B cell (primary cell): ENCODE measurements at regions not wholly inside any gene's neighbourhood (a gene's known extent, or its start where the extent isn't known, plus 50 kb on each side); places are given as distances from the start of the nearest gene placed in this dataset.
"Not testable (repeated sequence)": the region's sequence is repeated elsewhere in the genome, so short reads cannot be mapped to it uniquely, and the experiment has no call there.

Source experiments
- ATAC-seq: fragments of 200-7000 bp; cut with Tn5 transposase; one replicate; pipeline ENCODE4 v1.10.0; 2021; ENCODE audit warnings: low read depth, mild to moderate bottlenecking, moderate number of reproducible peaks, moderate library complexity
- CTCF ChIA-PET: fragments of 350-600 bp; sonication (Branson Sonifier 250); formaldehyde crosslinking; loops from one replicate; lab custom pipeline; 2021; ENCODE audit warnings: antibody characterized with exemption, inconsistent platforms; lab: Charles Lee
- POLR2A ChIA-PET: fragments of 350-600 bp; sonication (Branson Sonifier 250); formaldehyde crosslinking; loops from one replicate; lab custom pipeline; 2021; ENCODE audit warnings: antibody characterized with exemption; lab: Charles Lee
- DNase-seq: peaks from one replicate; pipeline ENCODE4 v3.0.0; 2013
- H2AFZ ChIP-seq: 2 replicates; pipeline ENCODE4 v1.6.1; 2012; ENCODE audit warnings: mild to moderate bottlenecking, low read depth, low read length; ENCODE audit not compliant: insufficient read depth, poor library complexity, severe bottlenecking
- H3K27ac ChIP-seq, 2 donors: 1 replicate in 1 of 2; 2 replicates in 1 of 2; pipeline ENCODE4 v1.5.1; 2012 to 2013; ENCODE audit warnings: low read length in 2 of 2, mild to moderate bottlenecking in 2 of 2, moderate library complexity in 1 of 2
- H3K27me3 ChIP-seq, 4 experiments: fragments of 200-600 bp in 1 of 4; sonication (generic) in 1 of 4; replicated peaks in 1 of 4; 1 replicate in 2 of 4; 2 replicates in 2 of 4; pipeline versions ENCODE4 v1.6.1 to v1.7.0; 2013 to 2016; ENCODE audit warnings: low read length in 3 of 4, mild to moderate bottlenecking in 2 of 4, mixed read lengths in 1 of 4, moderate library complexity in 1 of 4; ENCODE audit not compliant: insufficient read depth in 4 of 4, control insufficient read depth in 3 of 4; ENCODE audit errors: control extremely low read depth in 1 of 4
- H3K36me3 ChIP-seq, 2 experiments: replicated peaks in 1 of 2; 1 replicate in 1 of 2; 2 replicates in 1 of 2; pipeline versions ENCODE4 v1.6.1 to v1.7.1; 2013; ENCODE audit warnings: low read length in 1 of 2; ENCODE audit not compliant: insufficient read depth in 2 of 2, control insufficient read depth in 1 of 2; ENCODE audit errors: control extremely low read depth in 1 of 2, extremely low read depth in 1 of 2
- H3K4me1 ChIP-seq, 2 donors: fragments of 200-600 bp in 1 of 2; sonication (generic) in 1 of 2; 1 replicate in 1 of 2; 2 replicates in 1 of 2; pipeline versions ENCODE4 v1.5.1 to v1.6.1; 2013 to 2017; ENCODE audit warnings: low read length in 2 of 2; ENCODE audit not compliant: control insufficient read depth in 2 of 2, insufficient read depth in 2 of 2
- H3K4me2 ChIP-seq: replicated peaks from 2 replicates; pipeline ENCODE3; 2012; ENCODE audit warnings: mild to moderate bottlenecking, low read depth, low read length; ENCODE audit not compliant: poor library complexity, severe bottlenecking
- H3K4me3 ChIP-seq, 5 experiments: fragments of 200-600 bp in 1 of 5; sonication (generic) in 1 of 5; 1 replicate in 3 of 5; 2 replicates in 2 of 5; pipeline versions ENCODE4 v1.5.1 to v1.7.0; 2011 to 2016; ENCODE audit warnings: low read length in 4 of 5, mild to moderate bottlenecking in 4 of 5, low read depth in 2 of 5, control low read depth in 1 of 5, moderate library complexity in 1 of 5; ENCODE audit not compliant: insufficient read depth in 1 of 5; ENCODE audit errors: control extremely low read depth in 1 of 5, extremely low read depth in 1 of 5
- H3K79me2 ChIP-seq: fragments of 200-600 bp; sonication (generic); one replicate; pipeline ENCODE4 v1.6.0; 2016; ENCODE audit warnings: low read length; ENCODE audit not compliant: control insufficient read depth, insufficient read depth
- H3K9ac ChIP-seq: fragments of 200-600 bp; sonication (generic); 2 replicates; pipeline ENCODE4 v1.6.1; 2017; ENCODE audit warnings: mild to moderate bottlenecking, low read length, moderate library complexity
- H3K9me3 ChIP-seq, 3 donors: one replicate each; pipeline versions ENCODE4 v1.6.1 to v1.7.1; 2013; ENCODE audit warnings: low read length in 2 of 3; ENCODE audit not compliant: control insufficient read depth in 2 of 3, insufficient read depth in 1 of 3; ENCODE audit errors: control extremely low read depth in 1 of 3
- H4K20me1 ChIP-seq: 2 replicates; pipeline ENCODE4 v1.6.0; 2012; ENCODE audit warnings: mild to moderate bottlenecking, low read length; ENCODE audit not compliant: insufficient read depth, control insufficient read depth, poor library complexity, severe bottlenecking
- H3K27ac Mint-ChIP-seq: one replicate; pipeline ENCODE4 v1.8.0; 2021; ENCODE audit warnings: mixed read lengths
- H3K27me3 Mint-ChIP-seq: one replicate; pipeline ENCODE4 v1.8.0; 2021; ENCODE audit warnings: mixed read lengths
- H3K4me1 Mint-ChIP-seq: one replicate; pipeline ENCODE4 v1.8.0; 2021; ENCODE audit warnings: mixed read lengths
- H3K4me3 Mint-ChIP-seq: one replicate; pipeline ENCODE4 v1.8.0; 2021; ENCODE audit warnings: mixed read lengths
- H3K9me3 Mint-ChIP-seq: one replicate; pipeline ENCODE4 v1.8.0; 2022; ENCODE audit warnings: mixed read lengths; ENCODE audit not compliant: insufficient read depth
- CTCF ChIP-seq: fragments of 200-600 bp; IDR thresholded peaks from one replicate; pipeline ENCODE4 v1.8.0; 2022; ENCODE audit warnings: antibody characterized with exemption, mild to moderate bottlenecking
- EZH2 ChIP-seq: IDR thresholded peaks from 2 replicates; pipeline ENCODE4 v1.6.1; 2012; ENCODE audit warnings: borderline replicate concordance, low read depth, mild to moderate bottlenecking, moderate library complexity, low read length; ENCODE audit not compliant: insufficient read depth, poor library complexity, severe bottlenecking
- WGBS: methylation state at CpG from one replicate; pipeline ENCODE4 v1.1.5; 2013; ENCODE audit warnings: missing lambda C conversion rate; ENCODE audit not compliant: insufficient coverage; 5-methylcytosine and 5-hydroxymethylcytosine counted together
- intact Hi-C: fragments of 100-400 bp; cut with micrococcal nuclease; formaldehyde crosslinking; loops from one replicate; pipeline ENCODE4 v1.10.0; 2022

GRCh38 chrX:115392871-115393270, 103.4 kb downstream of the LUZP4 start:
- TF ChIP-seq CTCF (no peak), EZH2 (no peak)
- no peak overlapping the region for H3K4me2 ChIP-seq
- H3K4me1 ChIP-seq: no peaks in the 10 kb centered on the region
- Mint-ChIP-seq H3K4me1 (no peaks in the 10 kb centered on the region), H3K9me3 (no peaks in the 10 kb centered on the region), H3K27ac (no peak overlapping the region), H3K4me3 (no peak overlapping the region), H3K27me3 (no peaks in the 10 kb centered on the region)
- ChIA-PET CTCF (no interaction called here), POLR2A (no interaction called here)
- H3K4me3 ChIP-seq: no peak overlapping the region
- DNase-seq: no peak
- intact Hi-C loops: no loop called here
- no peaks in the 10 kb centered on the region for H3K9me3 ChIP-seq
- no peak overlapping the region for H3K9ac ChIP-seq
- H4K20me1 ChIP-seq: no peaks in the 10 kb centered on the region
- H3K27ac ChIP-seq: no peak overlapping the region
- no peak overlapping the region for H2AFZ ChIP-seq
- WGBS: no CpG with 5 or more reads among the region's 1 CpG
- H3K27me3 ChIP-seq: no peaks in the 10 kb centered on the region
- ATAC-seq: no peak
- H3K79me2 ChIP-seq: no peaks in the 10 kb centered on the region
- H3K36me3 ChIP-seq: no peaks in the 10 kb centered on the region

- ChIA-PET POLR2A (no interaction called here), CTCF (no interaction called here)
- Histone ChIP-seq H3K9me3 (no peaks in the 10 kb centered on the region), H2AFZ (no peak overlapping the region), H3K79me2 (no peaks in the 10 kb centered on the region), H3K27ac (no peak overlapping the region), H3K9ac (no peak overlapping the region), H3K4me3 (no peak overlapping the region), H4K20me1 (no peaks in the 10 kb centered on the region), H3K36me3 (no peaks in the 10 kb centered on the region), H3K4me2 (no peak overlapping the region), H3K27me3 (no peaks in the 10 kb centered on the region), H3K4me1 (no peaks in the 10 kb centered on the region)
- DNase-seq: no peak
- Mint-ChIP-seq H3K4me3 (no peak overlapping the region), H3K4me1 (no peaks in the 10 kb centered on the region), H3K9me3 (no peaks in the 10 kb centered on the region), H3K27ac (no peak overlapping the region), H3K27me3 (no peaks in the 10 kb centered on the region)
- ATAC-seq: no peak
- WGBS: no CpG with 5 or more reads among the region's 1 CpG
- intact Hi-C loops: no loop called here
- TF ChIP-seq CTCF: no peak
- TF ChIP-seq EZH2: no peak
These were observed 103.8 kb downstream of the LUZP4 start for GRCh38 chrX:115393271-115393670.

GRCh38 chrX:115394806-115395205, 105.3 kb downstream of the LUZP4 start:
- H3K27ac ChIP-seq, ATAC-seq, H3K79me2 ChIP-seq, H3K9me3 ChIP-seq, CTCF ChIA-PET, H3K27me3 ChIP-seq, H3K4me3 ChIP-seq, H3K9ac ChIP-seq, H3K4me1 ChIP-seq, H3K36me3 ChIP-seq, intact Hi-C loops, H4K20me1 ChIP-seq, DNase-seq, H2AFZ ChIP-seq, H3K27ac Mint-ChIP-seq, H3K9me3 Mint-ChIP-seq, H3K4me3 Mint-ChIP-seq, POLR2A ChIA-PET, H3K4me2 ChIP-seq, H3K27me3 Mint-ChIP-seq, H3K4me1 Mint-ChIP-seq: not testable (repeated sequence)
- WGBS: no CpG with 5 or more reads among the region's 4 CpGs
